Mesothelial cell of epicardium (in vitro differentiated cells): ENCODE measurements at regions not wholly inside any gene's neighbourhood (a gene's known extent, or its start where the extent isn't known, plus 50 kb on each side); places are given as distances from the start of the nearest gene placed in this dataset.

ENCODE experiments used
- DNase-seq, 2 experiments: peaks; one replicate each; pipeline ENCODE4 v3.0.0; 2021; ENCODE audit warnings: low spot score in 2 of 2; ENCODE audit not compliant: unreplicated experiment in 2 of 2
- H3K27ac Mint-ChIP-seq: 2 replicates; pipeline ENCODE4 v1.8.0; 2021; ENCODE audit warnings: mixed read lengths
- H3K27me3 Mint-ChIP-seq: 2 replicates; pipeline ENCODE4 v1.8.0; 2021; ENCODE audit warnings: low read depth, mixed read lengths
- H3K36me3 Mint-ChIP-seq: 2 replicates; pipeline ENCODE4 v1.8.0; 2021; ENCODE audit warnings: mixed read lengths
- H3K4me1 Mint-ChIP-seq: 2 replicates; pipeline ENCODE4 v1.8.0; 2021; ENCODE audit warnings: mixed read lengths
- H3K4me3 Mint-ChIP-seq: 2 replicates; pipeline ENCODE4 v1.8.0; 2021; ENCODE audit warnings: mild to moderate bottlenecking, moderate library complexity, mixed read lengths
- H3K9me3 Mint-ChIP-seq: 2 replicates; pipeline ENCODE4 v1.8.0; 2021; ENCODE audit warnings: mixed read lengths
- CTCF ChIP-seq: fragments of 200-600 bp; sonication (generic); IDR thresholded peaks from one replicate; pipeline ENCODE4 v1.5.0; 2021; ENCODE audit warnings: antibody characterized with exemption; ENCODE audit not compliant: unreplicated experiment

DNA sequence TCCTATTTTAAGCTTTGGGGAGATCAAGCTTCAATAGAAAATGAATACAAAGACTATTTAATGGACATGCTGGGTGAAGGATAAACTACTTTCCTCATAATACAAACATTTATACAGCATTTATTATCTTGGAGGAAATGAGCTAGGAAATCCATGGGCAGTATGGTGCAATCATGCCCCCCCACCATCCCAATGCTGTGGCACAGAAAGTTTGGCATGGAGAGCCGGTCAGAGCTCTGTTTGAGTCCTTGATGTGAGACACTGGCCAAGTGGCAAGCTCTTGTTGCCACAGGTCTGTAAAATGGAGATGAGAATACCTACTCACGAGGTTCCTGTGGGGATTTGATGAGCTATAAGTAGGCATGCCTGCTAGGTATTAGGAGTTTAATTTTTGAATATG lies 120.6 kb downstream of the MAB21L3 start:
- DNase-seq, result no peak

GRCh38 chr1:116232989-116233514 lies 121.9 kb downstream of the MAB21L3 start:
- H3K27me3 Mint-ChIP-seq, result no peaks in the 10 kb centered on the region
- H3K9me3 Mint-ChIP-seq, result peaks cover 5% of the 10 kb centered on the region
- no peak overlapping the region for H3K4me3 Mint-ChIP-seq
- no peak for DNase-seq
- H3K4me1 Mint-ChIP-seq, result peaks cover 8% of the 10 kb centered on the region
- H3K27ac Mint-ChIP-seq, result no peak overlapping the region
- no peaks in the 10 kb centered on the region for H3K36me3 Mint-ChIP-seq
- TF ChIP-seq CTCF, result no peak

More for the DNA sequence above, 120.6 kb downstream of the MAB21L3 start:
- no peak overlapping the region for H3K4me3 Mint-ChIP-seq
- H3K9me3 Mint-ChIP-seq, result peaks cover 5% of the 10 kb centered on the region
- no peaks in the 10 kb centered on the region for H3K36me3 Mint-ChIP-seq
- no peak overlapping the region for H3K27ac Mint-ChIP-seq
- H3K4me1 Mint-ChIP-seq, result peaks cover 8% of the 10 kb centered on the region
- no peak for TF ChIP-seq CTCF
- H3K27me3 Mint-ChIP-seq, result no peaks in the 10 kb centered on the region

GRCh38 chr1:116234429-116234828 lies 123.2 kb downstream of the MAB21L3 start:
- H3K4me3 Mint-ChIP-seq, result no peak overlapping the region
- peaks cover 8% of the 10 kb centered on the region for H3K4me1 Mint-ChIP-seq
- H3K9me3 Mint-ChIP-seq, result peaks cover 5% of the 10 kb centered on the region
- H3K27me3 Mint-ChIP-seq, result no peaks in the 10 kb centered on the region
- no peak for TF ChIP-seq CTCF
- no peak overlapping the region for H3K27ac Mint-ChIP-seq
- no peak for DNase-seq
- H3K36me3 Mint-ChIP-seq, result no peaks in the 10 kb centered on the region

DNA sequence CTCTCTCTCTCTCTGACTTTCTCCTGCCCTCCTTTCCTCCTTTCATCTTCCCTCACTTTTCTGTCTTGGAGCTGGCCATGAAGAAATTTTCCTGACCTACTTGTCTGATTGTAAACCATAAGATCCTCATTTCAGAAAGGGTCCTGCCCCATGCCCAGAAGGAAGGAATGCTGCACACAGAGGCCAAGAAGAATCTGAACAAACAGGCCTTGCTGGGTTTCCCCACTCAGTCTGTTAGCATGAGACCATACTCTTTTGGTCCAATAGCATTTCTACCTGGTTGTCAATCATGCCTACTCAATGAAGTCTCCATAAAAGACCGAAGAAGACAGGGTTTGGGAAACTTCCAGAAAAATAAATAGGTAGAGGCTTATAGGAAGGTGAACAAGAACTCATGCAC lies 128.7 kb downstream of the MAB21L3 start:
- Mint-ChIP-seq H3K27ac (no peak overlapping the region), H3K4me1 (peaks cover 3% of the 10 kb centered on the region), H3K36me3 (no peaks in the 10 kb centered on the region), H3K27me3 (no peaks in the 10 kb centered on the region), H3K4me3 (no peak overlapping the region), H3K9me3 (peaks cover 5% of the 10 kb centered on the region)
- TF ChIP-seq CTCF, result no peak
- no peak for DNase-seq

DNA sequence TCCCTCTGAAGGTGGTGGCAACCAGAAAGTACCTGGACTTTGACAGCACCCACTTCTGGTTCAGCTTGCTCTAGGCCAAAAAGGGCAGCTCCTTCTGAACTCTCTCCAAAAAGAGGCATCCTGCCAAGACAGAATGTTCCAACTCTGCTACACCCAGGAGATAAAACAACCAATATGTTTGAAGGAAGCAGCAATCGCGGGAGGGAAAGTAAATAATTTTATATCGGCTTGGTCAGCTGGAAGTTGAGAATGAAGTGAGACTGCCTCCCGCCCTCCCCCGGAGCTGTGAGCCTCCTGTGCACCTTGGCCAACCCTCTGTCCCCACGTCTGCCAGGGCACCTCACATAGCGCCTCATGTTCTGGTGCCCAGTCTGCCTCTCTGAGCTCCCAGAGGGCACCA lies 130.3 kb upstream of the ATP1A1 start:
- no peak for TF ChIP-seq CTCF
- DNase-seq, result no peak
- Mint-ChIP-seq H3K9me3 (no peaks in the 10 kb centered on the region), H3K4me1 (peaks cover 3% of the 10 kb centered on the region), H3K4me3 (no peak overlapping the region), H3K27me3 (no peaks in the 10 kb centered on the region), H3K27ac (no peak overlapping the region), H3K36me3 (no peaks in the 10 kb centered on the region)
